ENCODE measurements at regions not wholly inside any gene's neighbourhood (a gene's known extent, or its start where the extent isn't known, plus 50 kb on each side); places are given as distances from the start of the nearest gene placed in this dataset.

- Histone ChIP-seq H3K27me3 (ENCODE audit: insufficient read depth) (no peaks in the 10 kb centered on the region), H3K4me3 (no peak overlapping the region), H3K9me2 (ENCODE audit: insufficient read depth) (0 out of 2 replicates have a peak, but pooled peaks cover 15% of the 10 kb centered on the region), H3K4me2 (no peak overlapping the region), H3K79me2 (replicated peaks; ENCODE audit: insufficient read depth) (no peaks in the 10 kb centered on the region), H3K4me1 (ENCODE audit: insufficient read depth) (peaks cover 2% of the 10 kb centered on the region; the same call in 1 of the 2 replicates), H3K36me3 (ENCODE audit: insufficient read depth) (no peaks in the 10 kb centered on the region), H3K27ac (ENCODE audit: low read depth) (no peak overlapping the region), H2AFZ (no peak overlapping the region), H3F3A (replicated peaks; ENCODE audit: low read depth) (no peaks in the 10 kb centered on the region), H4K20me1 (replicated peaks; ENCODE audit: insufficient read depth) (no peaks in the 10 kb centered on the region)
- Mint-ChIP-seq H3K27me3 (ENCODE audit: insufficient read depth, low read depth, poor library complexity) (peaks cover 2% of the 10 kb centered on the region), H3K4me3 (no peak overlapping the region), H3K36me3 (ENCODE audit: low read depth) (no peaks in the 10 kb centered on the region; the same call in 2 of the 3 replicates), H3K4me1 (peaks cover 3% of the 10 kb centered on the region; the same call in 2 of the 3 replicates), H3K9me3 (no peaks in the 10 kb centered on the region; the same call in 2 of the 3 replicates), H3K27ac (no peak overlapping the region)
- ATAC-seq: no peak
- no peak for DNase-seq (ENCODE audit: low spot score)
- TF ChIP-seq STAT1 (IDR thresholded peaks at IDR 0.05; ENCODE audit: unreplicated experiment) (no peak), JUNB (IDR thresholded peaks at IDR 0.05; ENCODE audit: unreplicated experiment) (no peak), NANOG (IDR thresholded peaks at IDR 0.05; ENCODE audit: borderline replicate concordance) (no peak)
These were observed 334.5 kb downstream of the PIK3R1 start for GRCh38 chr5:68550015-68550414.

- no peaks in the 10 kb centered on the region for H3F3A ChIP-seq (replicated peaks; ENCODE audit: low read depth)
- H3K4me1 Mint-ChIP-seq: peaks cover 4% of the 10 kb centered on the region
- no peak for TF ChIP-seq ZNF462 (CRISPR knock-in tag; IDR thresholded peaks at IDR 0.05)
- no peak for TF ChIP-seq ZNF114 (CRISPR knock-in tag; IDR thresholded peaks at IDR 0.05)
- no peak for TF ChIP-seq NANOG (IDR thresholded peaks at IDR 0.05; ENCODE audit: borderline replicate concordance)
- TF ChIP-seq REST (IDR thresholded peaks at IDR 0.05; ENCODE audit: unreplicated experiment): no peak
- TF ChIP-seq CTCF (conservative IDR thresholded peaks at IDR 0.05; ENCODE audit: low read depth in 2 of 2): no peak
- TF ChIP-seq STAT1 (IDR thresholded peaks at IDR 0.05; ENCODE audit: unreplicated experiment): no peak
- H3K79me2 ChIP-seq (replicated peaks; ENCODE audit: insufficient read depth): no peaks in the 10 kb centered on the region
- peaks cover 6% of the 10 kb centered on the region; the same call in 1 of the 2 replicates for H3K4me1 ChIP-seq (ENCODE audit: insufficient read depth)
- no peak overlapping the region for H3K4me2 ChIP-seq
- H3K27me3 Mint-ChIP-seq (ENCODE audit: insufficient read depth, low read depth, poor library complexity): peaks cover 2% of the 10 kb centered on the region
- no peaks in the 10 kb centered on the region for H3K27me3 ChIP-seq (ENCODE audit: insufficient read depth)
- no peaks in the 10 kb centered on the region; the same call in 2 of the 3 replicates for H3K36me3 Mint-ChIP-seq (ENCODE audit: low read depth)
- H3K9me3 Mint-ChIP-seq: no peaks in the 10 kb centered on the region; the same call in 2 of the 3 replicates
- H3K4me3 Mint-ChIP-seq: no peak overlapping the region
- DNase-seq (ENCODE audit: low spot score) (no peak), ATAC-seq (no peak)
- H3K27ac ChIP-seq (ENCODE audit: low read depth): no peak overlapping the region
- no peak overlapping the region for H2AFZ ChIP-seq
- H3K9me2 ChIP-seq (ENCODE audit: insufficient read depth): 0 out of 2 replicates have a peak, but pooled peaks cover 20% of the 10 kb centered on the region
- no peak overlapping the region for H3K4me3 ChIP-seq
- H3K36me3 ChIP-seq (ENCODE audit: insufficient read depth): no peaks in the 10 kb centered on the region
- H3K27ac Mint-ChIP-seq: no peak overlapping the region
- H4K20me1 ChIP-seq (replicated peaks; ENCODE audit: insufficient read depth): no peaks in the 10 kb centered on the region
These were observed 335.9 kb downstream of the PIK3R1 start for GRCh38 chr5:68551436-68551835.

Data from GM23338 (cell line).